Naive B cell (primary cell): ENCODE measurements at regions not wholly inside any gene's neighbourhood (a gene's known extent, or its start where the extent isn't known, plus 50 kb on each side); places are given as distances from the start of the nearest gene placed in this dataset.
A peak's percentile ranks its signal among the peaks of the same experiment; 100 is the strongest.

Source experiments
- ATAC-seq, 2 donors: fragments of 150-1000 bp; cut with Tn5 transposase; 2 replicates each; pipeline ENCODE4 v1.10.0; 2021; ENCODE audit warnings: low read depth in 2 of 2, mild to moderate bottlenecking in 2 of 2, moderate library complexity in 2 of 2
- DNase-seq: peaks from one replicate; pipeline ENCODE4 v3.0.0; 2022
- H3K27ac Mint-ChIP-seq, 6 donors: one replicate each; pipeline ENCODE4 v1.8.0; 2020 to 2022; ENCODE audit warnings: mild to moderate bottlenecking in 6 of 6, mixed read lengths in 6 of 6, moderate library complexity in 5 of 6, inconsistent platforms in 2 of 6
- H3K27me3 Mint-ChIP-seq, 3 donors: one replicate each; pipeline ENCODE4 v1.8.0; 2021 to 2022; ENCODE audit warnings: mixed read lengths in 3 of 3, mild to moderate bottlenecking in 1 of 3
- H3K36me3 Mint-ChIP-seq, 2 donors: one replicate each; pipeline ENCODE4 v1.8.0; 2020 to 2022; ENCODE audit warnings: mixed read lengths in 2 of 2, inconsistent platforms in 1 of 2, mild to moderate bottlenecking in 1 of 2
- H3K4me1 Mint-ChIP-seq, 3 donors: one replicate each; pipeline ENCODE4 v1.8.0; 2020 to 2022; ENCODE audit warnings: mixed read lengths in 3 of 3, inconsistent platforms in 1 of 3, mild to moderate bottlenecking in 1 of 3, moderate library complexity in 1 of 3
- H3K4me3 Mint-ChIP-seq, 8 donors: one replicate each; pipeline ENCODE4 v1.8.0; 2020 to 2022; ENCODE audit warnings: mild to moderate bottlenecking in 8 of 8, mixed read lengths in 8 of 8, moderate library complexity in 8 of 8, inconsistent platforms in 2 of 8
- H3K9me3 Mint-ChIP-seq, 7 donors: one replicate each; pipeline ENCODE4 v1.8.0; 2020 to 2022; ENCODE audit warnings: mixed read lengths in 7 of 7, mild to moderate bottlenecking in 5 of 7, inconsistent platforms in 2 of 7, moderate library complexity in 1 of 7

GRCh38 chr10:84039957-84040356 lies 99.4 kb upstream of the GHITM start:
- H3K27me3 Mint-ChIP-seq, result peaks cover 6 to 17% (median 11%) of the 10 kb centered on the region in 3 donors
- H3K9me3 Mint-ChIP-seq, result peaks cover 0 to 9% (median 5%) of the 10 kb centered on the region in 7 donors
- H3K36me3 Mint-ChIP-seq, result peaks cover 0 to 7% of the 10 kb centered on the region in 2 donors
- no peak overlapping the region for H3K27ac Mint-ChIP-seq
- no peak for ATAC-seq
- no peak for DNase-seq
- no peak overlapping the region for H3K4me3 Mint-ChIP-seq
- no peaks in the 10 kb centered on the region for H3K4me1 Mint-ChIP-seq

DNA sequence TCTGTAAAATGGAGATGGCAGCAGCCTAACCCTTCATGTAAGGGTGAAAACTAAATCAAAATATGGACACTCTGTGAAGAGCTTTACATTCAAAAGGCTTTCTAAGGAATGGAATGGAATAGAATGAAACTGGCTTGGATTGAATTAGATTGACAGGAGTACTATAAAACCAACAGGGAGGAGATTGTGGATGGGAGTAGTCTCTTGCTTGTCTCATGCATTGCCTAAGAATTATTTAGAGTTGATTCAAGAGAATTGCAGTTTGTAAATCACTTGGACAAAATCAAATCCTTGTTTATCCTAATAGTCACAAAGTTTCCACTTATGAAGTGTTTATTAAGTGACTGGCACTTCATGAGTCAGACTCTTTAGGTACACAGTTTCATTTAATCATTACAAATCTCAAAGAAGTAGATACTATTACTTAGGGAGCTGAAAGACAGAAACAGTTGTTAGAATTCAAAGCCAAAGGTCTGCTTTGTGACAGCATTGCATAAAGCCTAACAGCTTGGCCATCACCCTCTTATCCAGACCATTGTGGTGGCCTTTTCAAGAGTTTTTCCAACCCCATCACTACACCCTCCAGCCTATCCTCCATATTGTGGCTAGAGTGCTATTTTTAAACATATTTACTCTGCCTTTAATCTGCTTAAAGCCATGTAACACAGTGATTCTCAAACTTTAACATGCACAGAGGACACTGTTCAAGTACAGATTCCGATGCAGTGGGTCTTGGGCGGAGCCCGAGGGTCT lies 91.9 kb upstream of the GHITM start:
- H3K9me3 Mint-ChIP-seq, result peaks cover 5 to 29% (median 13%) of the 10 kb centered on the region in 7 donors
- ATAC-seq, result no peak
- H3K27ac Mint-ChIP-seq, result no peak overlapping the region
- no peak for DNase-seq
- no peak overlapping the region for H3K4me3 Mint-ChIP-seq
- H3K4me1 Mint-ChIP-seq, result no peaks in the 10 kb centered on the region
- H3K27me3 Mint-ChIP-seq, result peaks cover 6 to 9% (median 7%) of the 10 kb centered on the region in 3 donors
- H3K36me3 Mint-ChIP-seq, result peaks cover 0 to 9% of the 10 kb centered on the region in 2 donors

DNA sequence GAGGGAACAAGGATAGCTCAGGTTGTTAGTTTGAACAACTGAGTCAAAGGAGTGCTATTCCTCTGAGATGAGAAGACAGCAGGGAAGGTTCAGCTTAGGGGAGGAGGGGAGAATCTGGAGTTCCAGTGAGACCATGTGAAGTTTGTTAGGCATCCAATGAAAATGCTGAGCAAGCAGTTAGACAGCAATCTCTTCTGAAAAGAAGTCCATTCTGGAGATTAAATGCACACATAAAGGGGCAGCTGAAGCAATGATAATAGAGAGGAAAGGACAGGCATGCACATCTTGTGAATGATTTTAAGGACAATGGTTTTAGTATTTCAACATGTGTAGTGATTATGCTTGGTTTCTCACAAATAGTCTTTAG lies 89.7 kb upstream of the GHITM start:
- DNase-seq, result no peak
- H3K4me1 Mint-ChIP-seq, result no peaks in the 10 kb centered on the region
- no peak overlapping the region for H3K27ac Mint-ChIP-seq
- no peak for ATAC-seq
- peaks cover 0 to 9% of the 10 kb centered on the region in 2 donors for H3K36me3 Mint-ChIP-seq
- no peak overlapping the region for H3K4me3 Mint-ChIP-seq
- peaks cover 5 to 29% (median 13%) of the 10 kb centered on the region in 7 donors for H3K9me3 Mint-ChIP-seq
- peaks cover 6 to 9% (median 7%) of the 10 kb centered on the region in 3 donors for H3K27me3 Mint-ChIP-seq

GRCh38 chr10:84053626-84054025 lies 85.7 kb upstream of the GHITM start:
- peaks cover 0 to 11% (median 6%) of the 10 kb centered on the region in 3 donors for H3K27me3 Mint-ChIP-seq
- ATAC-seq (no peak), DNase-seq (no peak)
- H3K9me3 Mint-ChIP-seq, result peaks cover 0 to 16% (median 5%) of the 10 kb centered on the region in 7 donors
- no peaks in the 10 kb centered on the region for H3K36me3 Mint-ChIP-seq
- no peaks in the 10 kb centered on the region for H3K4me1 Mint-ChIP-seq
- no peak overlapping the region for H3K4me3 Mint-ChIP-seq
- H3K27ac Mint-ChIP-seq, result no peak overlapping the region

- Mint-ChIP-seq H3K9me3 (peaks cover 0 to 12% (median 0%) of the 10 kb centered on the region in 7 donors), H3K36me3 (no peaks in the 10 kb centered on the region), H3K27ac (no peak overlapping the region), H3K4me1 (no peaks in the 10 kb centered on the region), H3K27me3 (peaks cover 2 to 6% (median 6%) of the 10 kb centered on the region in 3 donors), H3K4me3 (no peak overlapping the region)
- ATAC-seq, result no peak
- no peak for DNase-seq
Measured at GRCh38 chr10:84054743-84055142, 84.6 kb upstream of the GHITM start.

GRCh38 chr10:84059526-84059925 lies 79.8 kb upstream of the GHITM start:
- DNase-seq (no peak), ATAC-seq (no peak)
- no peaks in the 10 kb centered on the region for H3K4me1 Mint-ChIP-seq
- peaks cover 11 to 20% (median 12%) of the 10 kb centered on the region in 3 donors for H3K27me3 Mint-ChIP-seq
- no peaks in the 10 kb centered on the region for H3K36me3 Mint-ChIP-seq
- no peak overlapping the region for H3K4me3 Mint-ChIP-seq
- peaks cover 0 to 6% (median 0%) of the 10 kb centered on the region in 7 donors for H3K9me3 Mint-ChIP-seq
- no peak overlapping the region for H3K27ac Mint-ChIP-seq

GRCh38 chr10:84063440-84063839 lies 75.9 kb upstream of the GHITM start:
- Mint-ChIP-seq H3K27ac (no peak overlapping the region), H3K27me3 (peaks cover 5 to 28% (median 6%) of the 10 kb centered on the region in 3 donors), H3K36me3 (no peaks in the 10 kb centered on the region), H3K4me1 (no peaks in the 10 kb centered on the region), H3K9me3 (peaks cover 0 to 7% (median 0%) of the 10 kb centered on the region in 7 donors), H3K4me3 (no peak overlapping the region)
- ATAC-seq (no peak), DNase-seq (no peak)

GRCh38 chr10:84065804-84066601 lies 73.3 kb upstream of the GHITM start:
- Mint-ChIP-seq H3K4me1 (no peaks in the 10 kb centered on the region), H3K4me3 (no peak overlapping the region), H3K27ac (no peak overlapping the region), H3K9me3 (peaks cover 0 to 7% (median 4%) of the 10 kb centered on the region in 7 donors), H3K36me3 (no peaks in the 10 kb centered on the region), H3K27me3 (peaks cover 0 to 19% (median 6%) of the 10 kb centered on the region in 3 donors)
- ATAC-seq, result no peak
- DNase-seq, result no peak

DNA sequence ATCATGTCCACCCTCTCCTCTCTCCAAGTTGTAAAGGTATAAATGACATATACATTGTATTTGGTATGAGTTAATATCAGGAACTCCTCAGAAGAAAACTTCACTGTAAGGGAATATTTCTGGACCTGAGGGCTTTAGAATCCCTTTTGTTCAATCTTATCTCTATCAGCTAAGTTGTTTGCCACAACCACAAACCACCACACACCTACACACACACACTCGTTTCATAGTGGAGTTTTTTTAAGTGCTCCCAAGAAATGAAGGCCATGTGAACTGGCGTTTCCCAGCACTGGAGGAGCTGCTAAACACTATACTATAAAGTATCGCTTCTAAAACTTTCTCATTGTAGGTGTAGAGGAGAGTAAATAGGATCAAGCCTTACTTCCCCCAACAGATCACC lies 64.8 kb upstream of the GHITM start:
- Mint-ChIP-seq H3K4me3 (no peak overlapping the region), H3K27ac (no peak overlapping the region), H3K36me3 (no peaks in the 10 kb centered on the region), H3K27me3 (peaks cover 0 to 9% (median 5%) of the 10 kb centered on the region in 3 donors), H3K4me1 (no peaks in the 10 kb centered on the region), H3K9me3 (peaks cover 0 to 6% (median 2%) of the 10 kb centered on the region in 7 donors)
- no peak for DNase-seq
- no peak for ATAC-seq

GRCh38 chr10:84075226-84076046 lies 63.9 kb upstream of the GHITM start:
- Mint-ChIP-seq H3K4me1 (no peaks in the 10 kb centered on the region), H3K4me3 (no peak overlapping the region), H3K36me3 (no peaks in the 10 kb centered on the region), H3K27me3 (peaks cover 0 to 9% (median 5%) of the 10 kb centered on the region in 3 donors), H3K27ac (no peak overlapping the region), H3K9me3 (peaks cover 0 to 2% (median 0%) of the 10 kb centered on the region in 7 donors)
- ATAC-seq (no peak), DNase-seq (no peak)

- Mint-ChIP-seq H3K27me3 (peaks cover 0 to 9% (median 5%) of the 10 kb centered on the region in 3 donors), H3K27ac (no peak overlapping the region), H3K9me3 (peaks cover 0 to 2% (median 0%) of the 10 kb centered on the region in 7 donors), H3K36me3 (no peaks in the 10 kb centered on the region), H3K4me3 (no peak overlapping the region), H3K4me1 (no peaks in the 10 kb centered on the region)
- ATAC-seq, result no peak
- no peak for DNase-seq
Measured at GRCh38 chr10:84076047-84076388, 63.3 kb upstream of the GHITM start.

DNA sequence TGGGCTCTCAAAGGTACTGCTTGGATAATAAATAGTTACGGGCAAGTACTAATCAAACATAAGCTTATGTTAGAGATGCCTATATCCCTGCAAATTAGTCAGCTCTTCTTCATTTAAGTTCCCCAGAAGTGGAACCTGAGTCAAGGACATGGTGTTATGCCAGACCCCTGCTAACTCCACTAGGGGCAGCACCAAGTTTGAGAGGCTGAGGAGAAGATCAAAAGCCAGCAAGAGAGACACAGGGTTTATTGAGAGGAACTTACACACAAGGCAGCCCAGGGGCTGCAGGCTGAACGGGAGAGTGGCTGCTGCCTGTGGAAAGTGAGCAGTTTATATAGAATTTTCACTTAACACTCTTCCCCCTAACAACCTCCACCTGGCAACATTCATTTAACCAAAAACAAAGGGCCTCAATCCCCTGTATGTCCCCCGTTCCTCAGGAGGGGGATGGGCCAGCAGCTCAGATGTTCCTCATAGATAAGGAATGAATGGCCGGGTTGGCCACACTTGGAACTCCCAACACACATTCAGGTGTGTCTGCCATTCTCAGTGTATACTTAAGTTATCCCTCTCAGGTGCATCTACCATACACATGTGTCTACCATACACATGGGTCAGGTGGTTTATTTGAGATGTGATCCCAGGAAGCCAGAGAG lies 62.6 kb upstream of the GHITM start:
- H3K4me3 Mint-ChIP-seq, result no peak overlapping the region
- no peaks in the 10 kb centered on the region for H3K4me1 Mint-ChIP-seq
- no peak for ATAC-seq
- DNase-seq, result no peak
- H3K9me3 Mint-ChIP-seq, result peaks cover 0 to 5% (median 0%) of the 10 kb centered on the region in 7 donors
- H3K27me3 Mint-ChIP-seq, result peaks cover 0 to 9% (median 5%) of the 10 kb centered on the region in 3 donors
- H3K27ac Mint-ChIP-seq, result no peak overlapping the region
- no peaks in the 10 kb centered on the region for H3K36me3 Mint-ChIP-seq

DNA sequence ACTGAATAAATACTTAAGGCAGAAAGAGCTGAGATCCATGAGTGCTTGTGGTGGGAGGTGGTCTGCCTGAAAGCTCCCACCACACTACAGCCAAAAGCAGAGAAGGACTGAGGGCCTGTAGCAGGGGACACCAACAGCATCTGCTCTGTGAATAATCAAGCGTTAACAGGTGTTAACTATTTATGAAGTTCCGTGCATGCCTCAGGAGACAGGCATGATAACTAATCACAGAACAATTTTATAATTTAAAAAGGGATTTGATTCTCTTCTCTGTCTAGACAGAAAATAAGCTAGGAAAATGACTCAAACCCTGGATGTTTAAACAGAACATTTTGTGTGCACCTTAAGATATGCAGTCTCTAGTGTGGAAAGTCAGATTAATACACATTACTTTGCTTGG lies 61.5 kb upstream of the GHITM start:
- Mint-ChIP-seq H3K27ac (no peak overlapping the region), H3K4me1 (no peaks in the 10 kb centered on the region), H3K27me3 (peaks cover 0 to 9% (median 5%) of the 10 kb centered on the region in 3 donors), H3K9me3 (peaks cover 0 to 6% (median 2%) of the 10 kb centered on the region in 7 donors), H3K36me3 (no peaks in the 10 kb centered on the region), H3K4me3 (peak overlapping the region in 1 of 8 donors; percentile 16)
- no peak for ATAC-seq
- DNase-seq, result no peak
